ENCODE measurements at regions not wholly inside any gene's neighbourhood (a gene's known extent, or its start where the extent isn't known, plus 50 kb on each side); places are given as distances from the start of the nearest gene placed in this dataset.
A peak's percentile ranks its signal among the peaks of the same experiment; 100 is the strongest.
"Not testable (repeated sequence)": the region's sequence is repeated elsewhere in the genome, so short reads cannot be mapped to it uniquely, and the experiment has no call there.

GRCh38 chr6:116982401-116982800, 105.4 kb downstream of the RFX6 start:
- DNase-seq, result no peak
- intact Hi-C loops (cut with DNase I), result no loop called here
- no peak for ATAC-seq (ENCODE audit: poor library complexity)

- no peak for DNase-seq
Measured at GRCh38 chr6:116983375-116983774, 106.3 kb downstream of the RFX6 start.

GRCh38 chr6:116986819-116987218, 109.8 kb downstream of the RFX6 start:
- no peak for ATAC-seq (ENCODE audit: poor library complexity)
- intact Hi-C loops (cut with DNase I), result no loop called here

More at GRCh38 chr6:116983375-116983774, 106.3 kb downstream of the RFX6 start:
- intact Hi-C loops (cut with DNase I), result no loop called here
- no peak for ATAC-seq (ENCODE audit: poor library complexity)

GRCh38 chr6:116990679-116991078, 113.6 kb downstream of the RFX6 start:
- no peak for DNase-seq
- intact Hi-C loops (cut with DNase I), result no loop called here
- ATAC-seq (ENCODE audit: poor library complexity), result no peak

More at GRCh38 chr6:116986819-116987218, 109.8 kb downstream of the RFX6 start:
- no peak for DNase-seq

- ATAC-seq (ENCODE audit: poor library complexity), result no peak
- intact Hi-C loops (cut with DNase I), result no loop called here
- DNase-seq, result no peak
Measured at GRCh38 chr6:116992546-116992945, 115.5 kb downstream of the RFX6 start.

GRCh38 chr6:116994447-116994846, 117.4 kb downstream of the RFX6 start:
- intact Hi-C loops (cut with DNase I), result no loop called here
- no peak for ATAC-seq (ENCODE audit: poor library complexity)

GRCh38 chr6:116996842-116997241, 119.8 kb downstream of the RFX6 start:
- ATAC-seq (ENCODE audit: poor library complexity) (no peak), DNase-seq (no peak)
- intact Hi-C loops (cut with DNase I), result no loop called here

More at GRCh38 chr6:116994447-116994846, 117.4 kb downstream of the RFX6 start:
- no peak for DNase-seq

- ATAC-seq (ENCODE audit: poor library complexity) (no peak), DNase-seq (no peak)
- intact Hi-C loops (cut with DNase I), result no loop called here
Measured at GRCh38 chr6:116997496-116997895, 120.5 kb downstream of the RFX6 start.

GRCh38 chr6:117007659-117008058, 130.6 kb downstream of the RFX6 start:
- ATAC-seq (ENCODE audit: poor library complexity) (no peak), DNase-seq (no peak)
- intact Hi-C loops (cut with DNase I), result no loop called here

GRCh38 chr6:117008618-117009017, 131.6 kb downstream of the RFX6 start:
- ATAC-seq (ENCODE audit: poor library complexity), result no peak
- intact Hi-C loops (cut with DNase I), result no loop called here
- DNase-seq, result no peak

GRCh38 chr6:117014641-117015473, 137.8 kb downstream of the RFX6 start:
- intact Hi-C loops (cut with DNase I); DNase-seq; ATAC-seq (ENCODE audit: poor library complexity): not testable (repeated sequence)

GRCh38 chr6:117015474-117015804, 138.4 kb downstream of the RFX6 start:
- intact Hi-C loops (cut with DNase I); ATAC-seq (ENCODE audit: poor library complexity): not testable (repeated sequence)

GRCh38 chr6:117018771-117019170, 141.7 kb downstream of the RFX6 start:
- ATAC-seq (ENCODE audit: poor library complexity) (no peak), DNase-seq (no peak)
- intact Hi-C loops (cut with DNase I), result no loop called here

More at GRCh38 chr6:117015474-117015804, 138.4 kb downstream of the RFX6 start:
- DNase-seq, result not testable (repeated sequence)

- intact Hi-C loops (cut with DNase I), result no loop called here
- ATAC-seq (ENCODE audit: poor library complexity), result no peak
- no peak for DNase-seq
Measured at GRCh38 chr6:117022774-117023173, 145.7 kb downstream of the RFX6 start.

- intact Hi-C loops (cut with DNase I), result no loop called here
- DNase-seq, result no peak
- ATAC-seq (ENCODE audit: poor library complexity), result no peak
Measured at GRCh38 chr6:117025310-117025709, 148.3 kb downstream of the RFX6 start.

GRCh38 chr6:117028256-117028655, 151.2 kb downstream of the RFX6 start:
- intact Hi-C loops (cut with DNase I), result no loop called here
- no peak for ATAC-seq (ENCODE audit: poor library complexity)

GRCh38 chr6:117034547-117034946, 157.5 kb downstream of the RFX6 start:
- intact Hi-C loops (cut with DNase I), result no loop called here
- DNase-seq (no peak), ATAC-seq (ENCODE audit: poor library complexity) (no peak)

More at GRCh38 chr6:117028256-117028655, 151.2 kb downstream of the RFX6 start:
- no peak for DNase-seq

- intact Hi-C loops (cut with DNase I), result no loop called here
- DNase-seq (no peak), ATAC-seq (ENCODE audit: poor library complexity) (no peak)
Measured at GRCh38 chr6:117034971-117035370, 157.9 kb downstream of the RFX6 start.

GRCh38 chr6:117050301-117050700, 173.3 kb downstream of the RFX6 start:
- DNase-seq (no peak), ATAC-seq (ENCODE audit: poor library complexity) (no peak)
- intact Hi-C loops (cut with DNase I), result no loop called here

- intact Hi-C loops (cut with DNase I), result no loop called here
- peak; percentile 65 for DNase-seq
- ATAC-seq (ENCODE audit: poor library complexity), result peak; percentile 63
Measured at GRCh38 chr6:117072134-117072533, 193.2 kb upstream of the VGLL2 start.

GRCh38 chr6:117072781-117073180, 192.6 kb upstream of the VGLL2 start:
- no peak for DNase-seq
- no peak for ATAC-seq (ENCODE audit: poor library complexity)
- intact Hi-C loops (cut with DNase I), result no loop called here

Measured in Right ventricle myocardium superior (tissue), 1 donor.